Prostate gland (tissue), 2 donors: ENCODE measurements at regions not wholly inside any gene's neighbourhood (a gene's known extent, or its start where the extent isn't known, plus 50 kb on each side); places are given as distances from the start of the nearest gene placed in this dataset.

Source experiments
- POLR2A ChIP-seq: fragments of 450-650 bp; IDR thresholded peaks from one replicate; pipeline ENCODE4 v1.6.1; 2016; ENCODE audit warnings: antibody characterized with exemption, mild to moderate bottlenecking
- POLR2AphosphoS5 ChIP-seq: sonication (generic); formaldehyde crosslinking; IDR thresholded peaks from one replicate; pipeline ENCODE4 v1.6.1; 2017; ENCODE audit warnings: antibody characterized with exemption
- TF ChIP-seq, protein P1 (sequence below), 4 experiments: fragments of 200-600 bp in 2 of 4; fragments of 450-650 bp in 2 of 4; sonication (generic) in 2 of 4; IDR thresholded peaks; 1 replicate in 3 of 4; 2 replicates in 1 of 4; pipeline ENCODE4 v1.5.1; 2016 to 2019; ENCODE audit warnings: antibody characterized with exemption in 4 of 4, mild to moderate bottlenecking in 2 of 4, moderate library complexity in 2 of 4

DNA sequence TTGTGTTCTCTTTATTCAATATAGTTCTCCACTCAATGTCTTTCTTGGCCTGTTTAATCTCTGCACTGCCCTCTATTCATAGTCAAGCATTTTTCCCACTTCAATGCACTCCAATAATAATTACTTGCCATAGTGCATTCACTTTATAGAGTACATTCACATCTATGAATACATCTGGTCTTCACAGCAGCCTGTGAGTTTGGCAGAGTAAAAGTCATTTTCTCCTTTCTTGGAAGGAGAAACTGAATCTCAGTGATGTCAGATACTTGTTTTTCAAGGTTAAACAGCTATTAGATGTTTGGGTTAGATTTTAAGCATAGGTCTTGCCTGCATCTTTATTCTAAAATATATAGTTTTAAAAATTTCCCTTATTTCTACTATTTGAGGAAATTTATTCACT is 373.2 kb downstream of the TRIB2 start:
- TF ChIP-seq, protein P1, sequence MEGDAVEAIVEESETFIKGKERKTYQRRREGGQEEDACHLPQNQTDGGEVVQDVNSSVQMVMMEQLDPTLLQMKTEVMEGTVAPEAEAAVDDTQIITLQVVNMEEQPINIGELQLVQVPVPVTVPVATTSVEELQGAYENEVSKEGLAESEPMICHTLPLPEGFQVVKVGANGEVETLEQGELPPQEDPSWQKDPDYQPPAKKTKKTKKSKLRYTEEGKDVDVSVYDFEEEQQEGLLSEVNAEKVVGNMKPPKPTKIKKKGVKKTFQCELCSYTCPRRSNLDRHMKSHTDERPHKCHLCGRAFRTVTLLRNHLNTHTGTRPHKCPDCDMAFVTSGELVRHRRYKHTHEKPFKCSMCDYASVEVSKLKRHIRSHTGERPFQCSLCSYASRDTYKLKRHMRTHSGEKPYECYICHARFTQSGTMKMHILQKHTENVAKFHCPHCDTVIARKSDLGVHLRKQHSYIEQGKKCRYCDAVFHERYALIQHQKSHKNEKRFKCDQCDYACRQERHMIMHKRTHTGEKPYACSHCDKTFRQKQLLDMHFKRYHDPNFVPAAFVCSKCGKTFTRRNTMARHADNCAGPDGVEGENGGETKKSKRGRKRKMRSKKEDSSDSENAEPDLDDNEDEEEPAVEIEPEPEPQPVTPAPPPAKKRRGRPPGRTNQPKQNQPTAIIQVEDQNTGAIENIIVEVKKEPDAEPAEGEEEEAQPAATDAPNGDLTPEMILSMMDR (IDR thresholded peaks at IDR 0.05) = no peak
- TF ChIP-seq POLR2AphosphoS5 = no peak
- TF ChIP-seq POLR2A = no peak
